Right renal cortex interstitium (tissue), 3 donors: ENCODE measurements at regions not wholly inside any gene's neighbourhood (a gene's known extent, or its start where the extent isn't known, plus 50 kb on each side); places are given as distances from the start of the nearest gene placed in this dataset.

Source experiments
- DNase-seq, 3 donors: peaks; one replicate each; pipeline ENCODE4 v3.0.0-alpha.2; 2013; ENCODE audit warnings: low read depth in 3 of 3, low spot score in 2 of 3

DNA sequence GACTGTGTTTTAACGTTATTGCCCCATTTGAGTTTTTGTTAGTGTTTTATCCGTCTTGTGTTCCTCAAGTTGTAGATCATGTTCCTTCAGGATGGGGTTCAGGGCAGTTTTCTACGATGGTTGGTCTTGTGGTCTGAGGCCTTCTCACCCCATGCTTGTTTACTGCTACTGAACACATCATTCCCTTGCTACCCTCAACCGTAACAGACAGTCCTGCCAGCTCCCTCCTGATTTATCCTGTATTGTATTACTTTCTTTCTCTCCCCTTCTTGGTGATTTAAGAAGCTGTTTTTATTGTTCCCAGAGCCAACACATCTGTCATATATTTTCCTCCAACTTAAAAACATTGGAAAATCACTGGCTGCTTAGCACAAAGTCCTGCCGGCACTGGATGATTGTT lies 719.8 kb downstream of the INHBA start:
- DNase-seq: no peak

DNA sequence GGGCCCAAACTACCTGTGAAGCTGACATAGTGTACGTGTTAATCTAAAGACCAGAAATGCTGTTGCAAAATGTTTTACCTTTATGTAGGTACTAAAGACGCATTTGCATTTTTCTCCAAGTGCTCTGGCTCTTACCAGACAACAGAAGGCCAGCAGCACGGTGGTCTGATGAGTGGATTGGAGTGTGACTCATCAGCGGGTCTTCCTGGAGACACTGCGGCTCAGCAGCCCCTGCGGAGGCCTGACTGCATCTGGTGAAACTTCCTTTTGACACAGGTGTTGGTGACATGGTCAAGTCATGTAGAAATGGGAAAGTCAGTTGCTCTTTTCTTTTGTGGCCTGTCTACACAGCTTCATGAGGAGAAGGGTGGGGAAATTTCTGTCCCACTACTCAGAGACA lies 723.6 kb downstream of the INHBA start:
- DNase-seq: no peak

DNA sequence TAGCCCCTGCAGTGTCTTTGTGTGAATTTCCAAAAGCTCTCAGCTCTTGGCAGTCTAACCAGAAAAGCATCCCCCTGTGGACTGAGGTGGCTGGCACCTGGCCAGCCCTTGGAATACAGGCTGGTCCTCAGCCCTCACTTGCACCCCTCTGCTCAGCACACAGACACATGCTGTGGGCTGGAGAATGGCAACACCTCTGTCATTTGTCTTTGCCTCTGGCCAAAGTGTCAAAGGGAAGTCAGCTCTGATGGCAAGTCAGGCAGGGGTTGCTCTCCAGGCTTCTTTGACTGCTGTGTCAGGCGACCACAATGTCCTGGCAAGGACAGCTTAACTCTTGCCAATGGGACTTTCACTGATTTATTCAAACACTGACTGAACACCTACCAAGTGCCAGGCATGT lies 724.8 kb downstream of the INHBA start:
- DNase-seq: no peak

DNA sequence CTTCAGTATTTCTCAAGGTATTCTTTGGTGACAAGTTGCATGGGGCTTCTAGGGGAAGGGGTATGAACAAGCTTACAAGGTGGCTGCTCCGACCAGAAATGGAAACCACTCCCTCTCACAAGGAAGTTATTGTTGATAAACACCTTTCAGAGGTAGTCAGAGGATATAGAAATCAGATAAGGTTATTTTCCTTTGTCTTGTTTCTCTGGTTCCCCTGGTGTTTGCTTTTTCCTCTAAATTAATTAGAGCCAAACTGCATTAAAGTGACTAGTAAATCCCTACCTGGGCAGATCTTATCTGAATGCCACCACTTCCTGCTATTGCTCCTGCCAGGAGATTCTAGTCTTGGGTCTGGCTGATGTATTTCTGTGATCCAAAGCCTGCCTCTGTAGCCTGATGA lies 725.4 kb downstream of the INHBA start:
- DNase-seq: no peak

DNA sequence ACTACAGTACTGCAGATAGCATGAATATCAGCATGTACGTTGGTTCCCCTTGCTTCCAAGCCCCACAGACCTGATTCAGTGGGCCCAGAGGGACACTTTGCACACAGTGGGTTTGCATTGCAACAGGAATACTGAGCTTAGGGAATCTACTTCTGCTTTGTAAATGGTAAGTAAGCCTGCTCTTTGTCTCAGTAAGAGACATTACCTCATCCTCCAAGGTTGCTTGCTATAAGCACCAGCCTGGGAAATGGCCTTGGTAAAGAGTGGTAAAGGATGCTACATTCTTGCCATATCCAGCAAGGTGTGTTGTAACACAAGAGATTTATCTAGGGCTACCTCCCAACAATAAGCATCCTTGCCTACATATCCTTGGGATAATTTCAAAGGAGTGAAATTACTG lies 730.5 kb downstream of the INHBA start:
- no peak for DNase-seq

DNA sequence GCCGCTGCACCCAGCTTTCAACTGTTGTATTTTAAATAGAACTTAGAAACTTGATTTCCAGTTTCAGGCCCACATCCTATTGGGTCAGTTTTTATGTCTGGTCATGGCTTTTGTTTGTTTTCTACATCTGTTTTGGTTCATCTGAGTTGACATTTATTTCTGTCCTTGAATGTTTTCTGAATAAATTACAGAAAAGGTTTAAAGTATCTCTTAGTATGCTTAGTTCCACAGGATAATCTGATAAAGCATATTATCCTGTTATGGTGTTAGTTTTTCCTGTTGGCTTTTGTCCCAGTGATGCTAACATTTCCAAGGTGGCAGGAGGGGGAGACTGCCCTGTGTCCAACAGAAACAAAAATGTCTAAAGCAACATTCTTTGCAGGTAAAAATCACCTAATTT lies 733.2 kb downstream of the INHBA start:
- peak in 1 of 3 donors; percentile 48 for DNase-seq

DNA sequence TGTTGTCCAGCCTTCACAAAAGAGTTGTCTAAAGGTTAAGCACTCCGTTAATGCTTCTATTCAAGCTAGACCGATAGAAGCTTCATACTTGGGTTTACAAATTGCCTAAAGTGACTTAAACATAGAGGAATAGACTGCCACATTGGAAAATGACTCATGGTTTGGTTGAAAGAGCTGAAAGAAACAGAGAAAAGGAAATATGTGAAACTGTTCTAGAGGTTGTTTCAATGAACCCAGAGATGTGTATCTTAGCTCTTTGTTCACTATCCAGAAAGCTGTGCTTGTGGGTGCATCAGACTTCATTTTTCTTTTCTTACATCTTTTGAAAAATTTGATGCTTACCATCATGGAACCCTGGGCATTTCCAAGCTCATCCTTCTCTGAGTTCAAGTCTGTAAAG lies 736.2 kb downstream of the INHBA start:
- no peak for DNase-seq

DNA sequence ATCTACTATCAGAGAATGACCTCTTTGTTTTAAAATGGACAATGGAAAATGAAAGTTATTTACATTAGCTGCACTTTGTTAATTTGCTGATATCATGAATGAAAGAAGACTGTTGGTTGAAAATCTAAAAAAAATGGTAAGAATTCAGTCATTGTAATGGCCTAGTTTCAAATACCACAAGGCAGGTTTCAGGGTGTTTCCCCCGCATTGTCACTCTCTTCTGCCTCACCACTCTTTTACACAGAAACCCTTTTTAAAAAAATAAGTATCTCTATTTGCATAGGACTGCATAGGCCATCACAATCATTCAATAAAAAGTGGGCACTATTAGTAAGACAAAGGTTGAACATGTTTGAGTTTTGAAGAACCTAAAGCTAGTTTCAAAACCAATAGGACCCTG lies 737.1 kb downstream of the INHBA start:
- no peak for DNase-seq

DNA sequence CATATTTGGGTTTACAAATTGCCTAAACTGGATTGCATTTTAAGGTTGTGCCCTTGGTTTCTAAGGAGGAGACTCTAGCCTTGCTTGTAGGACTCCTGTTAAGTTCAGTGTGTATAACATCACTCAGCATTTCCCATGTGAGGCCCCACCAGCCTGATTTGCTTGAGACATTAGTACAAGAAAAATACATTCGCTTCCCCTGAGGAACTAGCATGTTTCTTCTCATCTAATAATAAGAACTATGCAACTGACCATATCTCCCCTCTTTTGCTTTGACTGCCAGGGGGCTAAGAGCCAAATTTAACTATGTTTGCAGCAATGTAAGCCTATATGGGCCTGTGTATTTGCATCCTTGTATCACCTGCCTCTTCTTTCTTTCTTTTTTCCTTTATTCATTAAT lies 737.9 kb downstream of the INHBA start:
- no peak for DNase-seq

DNA sequence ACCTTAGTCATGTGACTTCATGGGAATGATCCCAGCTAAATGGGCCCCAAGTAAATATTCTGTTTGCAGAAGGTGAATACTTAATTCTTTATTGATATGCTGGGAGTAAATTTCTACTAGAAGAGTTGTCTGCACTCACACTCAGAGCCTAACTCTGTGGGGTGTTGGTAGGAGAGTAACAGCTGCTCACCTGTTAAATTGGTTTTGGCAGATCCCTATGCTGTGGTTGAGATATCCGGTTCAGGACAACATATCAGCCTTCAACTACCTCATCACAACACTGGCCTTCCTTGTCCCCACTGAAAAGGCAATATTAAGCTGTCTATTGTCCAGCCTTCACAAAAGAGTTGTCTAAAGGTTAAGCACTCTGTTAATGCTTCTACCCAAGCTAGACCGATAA lies 738.3 kb downstream of the INHBA start:
- no peak for DNase-seq

DNA sequence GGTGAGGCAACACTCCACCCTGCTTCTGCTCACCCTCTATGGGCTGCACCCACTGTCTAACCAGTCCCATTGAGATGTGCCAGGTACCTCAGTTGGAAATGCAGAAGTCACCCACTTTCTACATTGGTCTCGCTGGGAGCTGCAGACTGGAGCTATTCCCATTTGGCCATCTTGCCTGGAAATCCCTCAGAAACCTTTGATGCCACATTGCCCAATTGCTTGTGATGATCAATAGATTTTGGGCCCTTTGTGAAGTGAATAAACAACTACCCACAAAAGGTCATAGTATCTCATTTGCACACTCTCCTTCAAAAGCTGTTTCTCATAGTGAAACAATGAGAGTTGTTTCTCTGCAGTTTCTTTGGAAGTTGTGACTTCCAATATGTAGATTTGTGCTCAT lies 742.9 kb downstream of the INHBA start:
- DNase-seq: no peak

DNA sequence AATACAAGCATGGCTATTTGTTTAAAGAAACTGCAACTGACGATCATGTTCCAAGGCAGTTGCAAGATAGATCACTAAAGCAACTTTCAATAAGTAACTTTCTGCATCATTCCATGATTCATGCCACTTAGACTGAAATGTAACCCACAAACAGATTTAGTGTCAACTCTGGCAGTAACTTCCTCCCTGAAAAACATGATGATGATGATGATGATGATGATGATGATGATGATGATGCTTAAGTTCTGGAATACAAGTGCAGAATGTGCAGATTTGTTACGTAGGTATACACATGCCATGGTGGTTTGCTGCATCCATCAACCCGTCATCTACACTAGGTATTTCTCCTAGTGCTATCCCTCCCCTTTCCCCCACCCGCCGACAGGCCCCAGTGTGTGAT lies 754.7 kb downstream of the INHBA start:
- DNase-seq: no peak

DNA sequence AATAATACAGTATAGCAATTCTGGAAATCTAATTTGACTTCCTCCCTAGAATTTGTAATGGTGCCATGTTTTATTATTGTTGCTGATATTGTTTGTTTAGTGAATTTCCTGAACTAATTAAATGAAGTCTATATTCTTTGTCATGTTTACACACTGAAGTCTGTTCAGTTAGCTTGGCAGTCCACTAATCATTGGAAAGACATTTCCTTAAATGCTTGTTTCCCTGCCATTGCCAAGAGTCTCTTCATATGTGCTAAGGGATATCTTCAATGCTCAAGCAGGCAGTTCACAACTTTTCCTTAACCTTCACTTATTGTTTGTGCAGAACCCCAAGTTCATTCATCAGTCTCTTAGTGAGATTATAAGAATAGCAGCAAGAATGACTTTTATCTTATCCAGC lies 755.3 kb downstream of the INHBA start:
- DNase-seq: no peak

DNA sequence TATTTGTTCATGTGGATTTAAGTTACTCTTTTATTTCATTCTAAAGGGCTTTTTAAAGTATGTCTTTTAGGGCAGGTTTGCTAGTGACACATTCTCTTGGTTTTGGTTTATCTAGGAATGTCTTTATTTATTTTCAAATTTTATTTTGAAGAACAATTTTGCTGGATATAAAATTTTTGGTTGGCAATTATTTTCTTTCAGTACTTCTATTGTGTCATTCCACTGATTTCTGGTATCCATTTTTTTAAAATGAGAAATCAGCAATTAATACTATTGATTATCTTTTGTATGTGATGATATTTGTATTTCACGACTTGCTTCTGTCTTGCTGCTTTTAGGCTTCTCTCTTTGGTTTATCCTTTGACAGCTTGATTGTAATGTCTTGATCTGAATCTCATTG lies 756.3 kb downstream of the INHBA start:
- DNase-seq: no peak

DNA sequence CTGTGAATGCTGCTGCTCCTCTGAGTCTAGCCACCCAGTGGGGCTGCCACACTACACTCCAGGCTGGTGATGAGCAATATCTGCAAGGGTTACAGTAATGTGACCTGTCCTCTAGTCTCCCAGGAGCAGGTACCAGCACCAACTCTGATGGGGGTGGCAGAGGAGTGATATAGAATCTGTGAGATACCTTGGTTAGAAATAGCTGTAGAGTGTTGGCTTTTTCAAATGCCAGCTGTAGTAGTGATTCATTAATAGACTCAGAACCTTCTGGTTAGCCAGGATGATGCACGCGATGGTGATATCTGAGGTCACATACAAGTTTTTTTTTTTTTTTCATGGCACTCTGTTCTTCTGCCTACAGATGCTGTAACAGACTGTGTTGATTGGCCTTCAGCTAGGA lies 757.1 kb downstream of the INHBA start:
- no peak for DNase-seq

DNA sequence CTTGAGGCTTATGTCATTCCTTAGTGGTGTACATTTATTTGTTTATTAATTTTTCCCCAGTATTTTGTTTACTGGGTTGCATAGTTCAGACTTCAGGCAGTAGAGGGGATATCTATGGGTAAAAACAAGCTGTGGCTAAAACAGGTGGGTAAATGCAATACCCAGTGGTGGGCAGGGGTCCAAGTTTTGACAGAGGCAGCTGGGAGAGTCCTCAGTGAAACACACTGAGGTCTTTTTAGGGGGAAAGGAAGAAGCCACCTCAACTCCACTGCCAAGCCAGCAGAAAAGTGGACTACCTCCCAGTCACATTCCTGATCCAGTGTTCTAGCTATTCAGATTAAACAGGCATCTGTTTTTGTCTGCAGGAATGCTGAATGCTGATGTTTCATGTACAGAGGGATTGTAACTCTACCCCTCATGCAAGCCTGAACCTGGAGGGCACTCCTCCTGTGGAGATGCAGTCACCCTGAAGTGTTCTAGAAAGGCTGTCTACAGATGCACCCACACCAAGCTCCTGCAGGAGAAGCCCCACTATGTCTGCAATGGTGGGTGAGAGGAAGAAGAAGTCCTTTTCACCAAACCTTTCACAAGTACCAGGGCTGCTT lies 757.8 kb downstream of the INHBA start:
- DNase-seq: no peak

DNA sequence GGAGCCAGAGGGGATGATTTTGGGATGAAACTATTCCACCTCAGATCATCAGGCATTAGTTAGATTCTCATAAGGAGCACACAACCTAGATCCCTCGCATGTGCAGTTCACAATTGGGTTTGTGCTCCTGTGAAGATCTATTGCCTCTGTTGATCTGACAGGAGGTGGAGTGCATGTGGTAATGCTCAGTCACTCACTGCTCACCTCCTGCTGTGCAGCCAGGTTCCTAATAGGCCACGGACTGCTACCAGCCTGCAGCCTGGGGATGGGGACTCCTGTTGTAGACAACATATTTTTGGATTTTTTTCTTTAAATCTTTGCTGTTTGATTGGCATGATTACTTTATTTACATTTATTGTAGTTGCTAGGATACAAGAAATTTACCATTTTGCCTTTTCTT lies 765.0 kb downstream of the INHBA start:
- no peak for DNase-seq

DNA sequence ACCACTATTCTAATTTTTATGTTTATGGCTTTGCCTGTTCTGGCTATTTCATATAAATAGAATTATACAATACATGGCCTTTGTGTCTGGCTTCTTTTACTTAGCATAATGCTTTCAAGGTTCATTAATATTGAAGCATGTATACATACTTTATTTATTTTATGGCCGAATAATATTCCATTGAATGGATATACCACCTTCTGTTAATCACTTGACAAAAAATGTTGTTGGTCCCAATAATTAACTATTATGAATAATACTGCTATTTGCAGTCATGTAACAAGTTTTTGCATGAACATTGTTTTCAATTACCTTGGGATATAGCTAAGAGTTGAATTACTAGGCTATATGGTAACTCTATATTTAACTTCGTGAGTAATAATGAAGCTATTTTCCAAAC lies 767.5 kb downstream of the INHBA start:
- DNase-seq: no peak

DNA sequence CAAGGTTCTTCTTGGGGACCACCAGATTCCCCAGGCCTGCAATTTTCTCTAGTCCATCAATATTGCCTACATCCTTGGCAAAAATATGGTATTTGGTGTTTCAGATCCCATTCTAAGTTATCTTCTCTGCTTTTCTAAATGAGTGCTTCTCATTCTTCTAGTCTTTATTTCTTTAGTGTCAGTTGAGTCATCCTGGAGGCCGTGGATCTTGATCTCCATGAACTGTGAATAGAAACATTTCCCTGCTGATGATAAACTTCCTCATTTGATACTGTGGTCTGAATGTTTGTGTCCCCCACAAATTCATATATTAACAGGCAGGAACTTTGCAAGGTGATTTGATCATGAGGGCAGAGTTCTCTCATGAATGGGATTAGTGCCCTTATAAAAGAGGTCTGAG lies 779.3 kb downstream of the INHBA start:
- DNase-seq: no peak

DNA sequence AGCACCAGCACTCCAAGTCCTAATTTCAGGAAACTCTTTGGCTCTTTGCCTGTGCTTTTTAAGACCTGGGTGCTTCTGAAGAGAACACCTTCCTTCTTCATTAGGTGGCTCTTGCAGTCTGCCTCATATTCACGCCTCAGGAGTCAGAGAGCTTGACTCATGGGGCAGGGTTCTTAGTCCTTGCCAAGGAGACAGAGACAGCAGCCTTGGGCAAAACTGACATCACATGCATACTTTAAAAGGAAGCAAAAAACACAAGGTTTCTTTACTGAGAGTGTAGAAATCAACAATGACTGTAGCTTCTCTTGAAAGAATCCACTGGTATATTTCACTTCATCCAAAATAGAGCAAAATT lies 780.6 kb downstream of the INHBA start:
- no peak for DNase-seq

DNA sequence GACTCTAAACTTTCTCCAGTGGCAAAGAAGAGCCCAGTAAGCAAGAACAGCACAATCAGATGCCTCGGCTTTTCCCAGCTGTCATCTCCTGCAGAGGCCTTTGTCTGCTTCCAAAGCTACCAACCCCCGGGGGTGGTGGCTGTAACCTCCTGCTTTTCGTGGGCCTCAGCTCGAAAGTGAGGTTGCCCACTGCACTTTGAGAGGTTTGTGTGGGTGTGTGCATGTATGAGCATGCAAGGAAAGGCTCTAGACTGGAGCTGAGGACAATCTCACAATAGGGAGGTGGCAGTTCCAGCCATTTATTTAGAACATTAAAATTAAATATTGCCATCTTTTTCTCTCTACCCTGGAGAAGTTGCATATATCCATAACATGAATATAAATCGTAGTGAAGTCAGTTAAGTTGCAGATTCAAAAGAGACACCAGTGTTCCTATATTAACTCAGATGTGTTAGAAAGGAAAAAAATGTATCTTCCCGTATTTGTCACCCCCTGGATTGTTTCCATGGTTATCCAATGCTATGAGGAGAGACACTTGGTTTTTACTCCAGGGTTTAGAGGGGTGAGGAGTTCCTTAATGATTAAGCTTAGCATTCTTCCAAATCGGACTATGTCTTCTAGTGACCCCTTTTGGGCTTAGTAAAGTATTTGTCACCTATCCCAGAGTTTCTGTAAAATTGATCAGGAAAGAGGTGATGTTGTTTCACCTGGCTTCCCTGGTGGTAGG lies 781.1 kb downstream of the INHBA start:
- DNase-seq: no peak

DNA sequence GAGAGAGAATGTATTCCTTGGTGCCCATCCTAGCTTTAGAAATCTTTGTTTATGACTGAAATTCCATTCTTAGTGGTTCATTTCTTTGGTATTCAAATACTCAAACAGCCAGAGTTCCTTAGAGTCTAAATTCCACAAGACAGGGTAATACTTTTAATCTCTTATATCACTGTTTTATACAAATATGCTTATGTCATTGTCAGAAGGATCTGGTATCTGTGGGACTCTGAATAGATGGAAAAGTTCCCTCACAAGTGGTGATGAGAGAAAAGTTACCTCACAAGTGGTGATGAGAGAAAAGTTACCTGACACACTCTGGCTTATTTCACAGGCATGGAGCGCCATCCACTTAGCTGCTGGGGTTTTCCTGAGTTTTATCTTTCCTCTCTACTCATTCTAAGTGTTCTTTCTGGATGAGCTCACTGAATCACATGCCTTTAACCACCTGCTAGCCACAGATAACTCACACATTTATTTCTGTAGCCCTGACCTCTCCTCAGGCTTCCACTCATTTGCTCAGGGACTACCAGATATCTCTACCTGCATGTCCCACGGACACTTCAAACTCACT lies 784.0 kb downstream of the SUGCT start:
- no peak for DNase-seq

DNA sequence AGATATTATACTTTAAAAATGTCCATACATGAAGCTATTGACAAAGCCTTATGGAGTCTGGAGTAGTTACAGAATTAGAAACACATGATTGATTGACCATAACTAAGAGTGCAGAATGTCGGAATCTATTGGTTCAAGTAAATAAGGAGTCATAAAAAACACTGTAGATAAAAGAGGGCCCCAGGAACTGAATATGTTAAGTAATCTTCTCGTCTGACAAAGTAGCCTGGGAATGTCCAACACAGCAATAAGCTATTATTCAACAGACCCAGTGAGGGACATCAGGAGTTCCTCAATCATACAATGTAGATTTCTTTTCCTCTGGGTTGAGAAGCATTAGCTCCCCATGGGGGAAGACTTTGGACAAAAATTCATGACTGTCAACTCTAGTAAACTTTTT lies 782.0 kb downstream of the SUGCT start:
- no peak for DNase-seq
